Mesothelial cell of epicardium (in vitro differentiated cells): ENCODE measurements at regions not wholly inside any gene's neighbourhood (a gene's known extent, or its start where the extent isn't known, plus 50 kb on each side); places are given as distances from the start of the nearest gene placed in this dataset.
"Not testable (repeated sequence)": the region's sequence is repeated elsewhere in the genome, so short reads cannot be mapped to it uniquely, and the experiment has no call there.

Experiments
- DNase-seq, 2 experiments: peaks; one replicate each; pipeline ENCODE4 v3.0.0; 2021; ENCODE audit warnings: low spot score in 2 of 2; ENCODE audit not compliant: unreplicated experiment in 2 of 2
- H3K27ac Mint-ChIP-seq: 2 replicates; pipeline ENCODE4 v1.8.0; 2021; ENCODE audit warnings: mixed read lengths
- H3K27me3 Mint-ChIP-seq: 2 replicates; pipeline ENCODE4 v1.8.0; 2021; ENCODE audit warnings: low read depth, mixed read lengths
- H3K36me3 Mint-ChIP-seq: 2 replicates; pipeline ENCODE4 v1.8.0; 2021; ENCODE audit warnings: mixed read lengths
- H3K4me1 Mint-ChIP-seq: 2 replicates; pipeline ENCODE4 v1.8.0; 2021; ENCODE audit warnings: mixed read lengths
- H3K4me3 Mint-ChIP-seq: 2 replicates; pipeline ENCODE4 v1.8.0; 2021; ENCODE audit warnings: mild to moderate bottlenecking, moderate library complexity, mixed read lengths
- H3K9me3 Mint-ChIP-seq: 2 replicates; pipeline ENCODE4 v1.8.0; 2021; ENCODE audit warnings: mixed read lengths
- TF ChIP-seq, protein P1 (sequence below): fragments of 200-600 bp; sonication (generic); IDR thresholded peaks from one replicate; pipeline ENCODE4 v1.5.0; 2021; ENCODE audit warnings: antibody characterized with exemption; ENCODE audit not compliant: unreplicated experiment

DNA sequence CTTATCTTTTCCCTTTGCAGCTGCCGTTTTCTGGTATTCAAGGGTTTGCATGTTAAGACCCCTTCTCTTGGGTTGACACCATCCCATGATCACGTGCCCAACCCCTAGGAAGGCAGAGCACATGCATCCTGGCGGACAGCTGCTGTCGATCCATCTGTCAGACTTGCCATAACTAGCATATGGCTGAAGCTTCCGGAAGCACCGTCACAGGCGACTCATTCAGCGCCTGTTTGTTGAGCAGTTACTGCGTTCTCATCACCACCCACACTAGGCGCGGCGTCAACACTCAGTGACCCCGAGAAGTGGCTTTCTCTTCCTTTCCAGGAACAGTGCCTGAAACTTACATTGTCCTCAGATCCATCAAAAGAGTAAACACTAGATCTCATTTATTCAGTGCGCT lies 93.6 kb downstream of the SOX1 start:
- H3K27ac Mint-ChIP-seq: no peak overlapping the region
- TF ChIP-seq, protein P1, sequence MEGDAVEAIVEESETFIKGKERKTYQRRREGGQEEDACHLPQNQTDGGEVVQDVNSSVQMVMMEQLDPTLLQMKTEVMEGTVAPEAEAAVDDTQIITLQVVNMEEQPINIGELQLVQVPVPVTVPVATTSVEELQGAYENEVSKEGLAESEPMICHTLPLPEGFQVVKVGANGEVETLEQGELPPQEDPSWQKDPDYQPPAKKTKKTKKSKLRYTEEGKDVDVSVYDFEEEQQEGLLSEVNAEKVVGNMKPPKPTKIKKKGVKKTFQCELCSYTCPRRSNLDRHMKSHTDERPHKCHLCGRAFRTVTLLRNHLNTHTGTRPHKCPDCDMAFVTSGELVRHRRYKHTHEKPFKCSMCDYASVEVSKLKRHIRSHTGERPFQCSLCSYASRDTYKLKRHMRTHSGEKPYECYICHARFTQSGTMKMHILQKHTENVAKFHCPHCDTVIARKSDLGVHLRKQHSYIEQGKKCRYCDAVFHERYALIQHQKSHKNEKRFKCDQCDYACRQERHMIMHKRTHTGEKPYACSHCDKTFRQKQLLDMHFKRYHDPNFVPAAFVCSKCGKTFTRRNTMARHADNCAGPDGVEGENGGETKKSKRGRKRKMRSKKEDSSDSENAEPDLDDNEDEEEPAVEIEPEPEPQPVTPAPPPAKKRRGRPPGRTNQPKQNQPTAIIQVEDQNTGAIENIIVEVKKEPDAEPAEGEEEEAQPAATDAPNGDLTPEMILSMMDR: no peak
- peaks cover 64% of the 10 kb centered on the region for H3K27me3 Mint-ChIP-seq
- H3K4me3 Mint-ChIP-seq: no peak overlapping the region
- H3K9me3 Mint-ChIP-seq: peaks cover 19% of the 10 kb centered on the region
- H3K36me3 Mint-ChIP-seq: no peaks in the 10 kb centered on the region
- no peak for DNase-seq
- peaks cover 6% of the 10 kb centered on the region for H3K4me1 Mint-ChIP-seq

DNA sequence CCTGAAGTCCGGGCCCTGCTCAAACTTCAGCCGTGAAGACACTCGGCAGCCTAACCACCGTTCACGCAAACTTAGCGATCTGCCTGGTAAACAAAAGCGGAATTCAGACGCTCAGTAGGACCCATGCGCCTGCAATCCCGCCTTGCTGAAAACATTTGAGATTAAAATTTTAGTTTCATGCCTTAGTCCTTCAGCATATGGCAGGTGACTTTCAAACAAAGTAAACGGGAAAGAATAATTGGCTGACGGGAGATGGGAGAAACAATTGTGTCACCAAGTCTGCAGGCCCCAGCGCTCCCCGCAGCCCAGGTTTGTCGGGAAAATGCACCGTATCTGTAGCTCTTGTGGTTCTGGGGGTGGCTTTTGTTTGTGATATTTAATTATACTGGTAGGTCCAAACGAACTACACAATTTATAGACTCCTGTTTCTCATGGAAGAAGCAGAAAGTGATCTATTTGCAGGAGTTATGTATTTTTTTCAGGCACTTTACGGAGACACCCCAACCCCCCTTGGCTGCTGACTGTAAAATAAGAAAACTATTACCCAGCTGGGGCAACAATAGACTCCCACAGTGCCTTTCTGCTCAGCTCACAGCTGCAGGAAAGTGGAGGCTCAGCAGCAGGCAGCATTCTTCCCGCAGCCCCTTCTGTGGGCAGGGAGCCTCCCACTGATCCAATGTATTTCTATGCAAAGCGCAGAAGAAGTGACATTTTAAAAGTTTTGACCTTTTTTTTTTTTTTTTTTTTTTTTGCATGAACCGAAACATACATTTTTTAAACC lies 94.8 kb downstream of the SOX1 start:
- TF ChIP-seq, protein P1: no peak
- Mint-ChIP-seq H3K9me3 (peaks cover 15% of the 10 kb centered on the region), H3K36me3 (no peaks in the 10 kb centered on the region), H3K27me3 (peaks cover 69% of the 10 kb centered on the region), H3K4me3 (peak overlapping the region; percentile 9), H3K27ac (no peak overlapping the region), H3K4me1 (peaks cover 6% of the 10 kb centered on the region)
- no peak for DNase-seq

DNA sequence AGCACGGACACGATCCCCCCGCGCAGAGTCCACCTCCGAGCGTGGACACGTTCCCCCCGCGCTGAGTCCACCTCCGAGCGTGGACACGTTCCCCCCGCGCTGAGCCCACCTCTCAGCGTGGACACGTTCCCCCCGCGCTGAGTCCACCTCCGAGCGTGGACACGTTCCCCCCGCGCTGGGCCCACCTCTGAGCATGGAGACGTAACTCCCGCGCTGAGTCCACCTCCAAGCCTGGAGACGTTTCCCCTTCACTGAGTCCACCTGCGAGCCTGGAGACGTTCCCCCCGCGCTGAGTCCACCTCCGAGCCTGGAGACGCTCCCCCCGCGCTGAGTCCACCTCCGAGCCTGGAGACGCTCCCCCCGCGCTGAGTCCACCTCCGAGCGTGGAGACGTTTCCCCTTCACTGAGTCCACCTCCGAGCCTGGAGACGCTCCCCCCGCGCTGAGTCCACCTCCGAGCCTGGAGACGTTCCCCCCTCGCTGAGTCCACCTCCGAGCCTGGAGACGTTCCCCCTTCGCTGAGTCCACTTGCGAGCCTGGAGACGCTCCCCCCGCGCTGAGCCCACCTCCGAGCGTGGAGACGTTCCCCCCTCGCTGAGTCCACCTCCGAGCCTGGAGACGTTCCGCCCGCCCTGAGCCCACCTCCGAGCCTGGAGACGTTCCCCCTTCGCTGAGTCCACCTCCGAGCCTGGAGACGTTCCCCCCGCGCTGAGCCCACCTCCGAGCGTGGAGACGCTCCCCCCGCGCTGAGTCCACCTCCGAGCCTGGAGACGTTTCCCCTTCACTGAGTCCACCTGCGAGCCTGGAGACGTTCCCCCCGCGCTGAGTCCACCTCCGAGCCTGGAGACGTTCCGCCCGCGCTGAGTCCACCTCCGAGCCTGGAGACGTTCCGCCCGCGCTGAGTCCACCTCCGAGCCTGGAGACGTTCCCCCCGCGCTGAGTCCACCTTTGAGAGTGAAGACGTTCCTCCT lies 97.0 kb downstream of the SOX1 start:
- H3K9me3 Mint-ChIP-seq, H3K36me3 Mint-ChIP-seq, H3K27ac Mint-ChIP-seq, H3K4me3 Mint-ChIP-seq, H3K4me1 Mint-ChIP-seq, DNase-seq: not testable (repeated sequence)
- peaks cover 76% of the 10 kb centered on the region for H3K27me3 Mint-ChIP-seq

DNA sequence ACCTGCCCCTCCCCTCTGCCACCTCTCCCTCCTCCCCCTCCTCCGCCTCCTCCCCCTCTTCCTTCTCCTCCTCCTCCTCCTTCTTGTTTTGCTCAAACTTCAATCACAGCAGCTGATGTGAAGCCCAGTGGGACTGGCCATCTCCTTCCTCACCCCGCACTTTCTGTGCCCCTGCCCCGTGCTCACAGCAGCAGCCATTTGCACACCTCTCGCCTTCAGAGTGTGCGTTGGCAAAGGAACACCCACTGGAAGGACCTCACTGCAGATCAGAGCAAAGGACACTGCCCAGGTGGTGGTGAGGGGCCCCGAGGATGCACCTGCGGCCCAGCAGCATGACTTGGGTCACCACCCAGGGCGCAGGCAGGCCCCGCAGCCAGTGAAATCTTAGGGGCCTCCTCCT lies 98.8 kb downstream of the SOX1 start:
- Mint-ChIP-seq H3K27ac (no peak overlapping the region), H3K36me3 (no peaks in the 10 kb centered on the region), H3K4me3 (no peak overlapping the region), H3K9me3 (no peaks in the 10 kb centered on the region), H3K27me3 (peaks cover 65% of the 10 kb centered on the region), H3K4me1 (peaks cover 6% of the 10 kb centered on the region)
- TF ChIP-seq, protein P1: no peak
- DNase-seq: no peak

DNA sequence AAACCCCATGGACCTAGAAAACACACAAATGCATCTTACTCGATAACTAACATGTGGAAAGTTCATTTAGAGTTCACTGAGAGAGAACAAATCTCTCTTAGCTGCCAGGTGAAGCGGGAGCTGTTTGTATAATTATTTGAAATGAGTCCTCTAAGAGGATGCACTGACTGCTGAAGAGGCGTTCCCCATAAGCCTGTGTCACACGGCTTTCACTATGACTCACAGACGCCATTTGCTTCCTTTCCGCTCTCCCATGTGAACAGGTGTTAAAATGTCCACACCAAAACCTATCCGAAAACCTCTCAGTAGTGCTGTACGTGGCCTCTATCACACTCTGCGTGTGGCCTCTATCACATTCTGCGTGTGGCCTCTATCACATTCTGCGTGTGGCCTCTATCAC lies 101.8 kb downstream of the SOX1 start:
- H3K27me3 Mint-ChIP-seq: peaks cover 64% of the 10 kb centered on the region
- H3K9me3 Mint-ChIP-seq: peaks cover 2% of the 10 kb centered on the region
- H3K36me3 Mint-ChIP-seq: no peaks in the 10 kb centered on the region
- DNase-seq: no peak
- no peak overlapping the region for H3K4me3 Mint-ChIP-seq
- TF ChIP-seq, protein P1: no peak
- no peaks in the 10 kb centered on the region for H3K4me1 Mint-ChIP-seq
- H3K27ac Mint-ChIP-seq: no peak overlapping the region
